GM23248 (cell line): ENCODE measurements at regions not wholly inside any gene's neighbourhood (a gene's known extent, or its start where the extent isn't known, plus 50 kb on each side); places are given as distances from the start of the nearest gene placed in this dataset.

ENCODE experiments used
- EZH2 ChIP-seq: fragments of 200-600 bp; sonication (generic); IDR thresholded peaks from 2 replicates; pipeline ENCODE4 v1.6.1; 2018; ENCODE audit warnings: antibody characterized with exemption, mild to moderate bottlenecking; ENCODE audit not compliant: insufficient read depth, poor library complexity, severe bottlenecking
- EZH2phosphoT487 ChIP-seq: fragments of 200-600 bp; sonication (generic); IDR thresholded peaks from 2 replicates; pipeline ENCODE4 v1.6.1; 2018; ENCODE audit warnings: antibody characterized with exemption, moderate library complexity, mild to moderate bottlenecking, low read depth; ENCODE audit not compliant: insufficient read depth

DNA sequence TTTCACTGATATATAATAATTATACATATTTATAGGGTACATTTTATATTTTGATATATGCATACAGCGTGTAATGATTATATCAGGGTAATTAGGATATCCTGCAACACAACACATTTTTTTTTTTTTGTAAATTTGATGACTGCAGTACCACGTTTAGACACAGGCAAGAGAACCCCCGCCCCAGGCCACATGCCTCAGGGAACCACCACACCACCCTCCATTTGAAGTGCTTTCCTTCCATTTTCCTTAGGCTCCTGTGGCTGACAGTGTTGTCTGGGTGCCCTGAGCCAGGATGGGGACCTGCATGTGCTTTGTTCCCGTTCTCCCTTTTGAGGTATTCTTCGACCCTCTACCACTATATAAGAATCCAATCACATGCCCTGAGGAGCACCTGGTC lies 161.6 kb upstream of the CTAGE1 start:
- no peak for TF ChIP-seq EZH2
- no peak for TF ChIP-seq EZH2phosphoT487
